ENCODE measurements at regions not wholly inside any gene's neighbourhood (a gene's known extent, or its start where the extent isn't known, plus 50 kb on each side); places are given as distances from the start of the nearest gene placed in this dataset.

DNA sequence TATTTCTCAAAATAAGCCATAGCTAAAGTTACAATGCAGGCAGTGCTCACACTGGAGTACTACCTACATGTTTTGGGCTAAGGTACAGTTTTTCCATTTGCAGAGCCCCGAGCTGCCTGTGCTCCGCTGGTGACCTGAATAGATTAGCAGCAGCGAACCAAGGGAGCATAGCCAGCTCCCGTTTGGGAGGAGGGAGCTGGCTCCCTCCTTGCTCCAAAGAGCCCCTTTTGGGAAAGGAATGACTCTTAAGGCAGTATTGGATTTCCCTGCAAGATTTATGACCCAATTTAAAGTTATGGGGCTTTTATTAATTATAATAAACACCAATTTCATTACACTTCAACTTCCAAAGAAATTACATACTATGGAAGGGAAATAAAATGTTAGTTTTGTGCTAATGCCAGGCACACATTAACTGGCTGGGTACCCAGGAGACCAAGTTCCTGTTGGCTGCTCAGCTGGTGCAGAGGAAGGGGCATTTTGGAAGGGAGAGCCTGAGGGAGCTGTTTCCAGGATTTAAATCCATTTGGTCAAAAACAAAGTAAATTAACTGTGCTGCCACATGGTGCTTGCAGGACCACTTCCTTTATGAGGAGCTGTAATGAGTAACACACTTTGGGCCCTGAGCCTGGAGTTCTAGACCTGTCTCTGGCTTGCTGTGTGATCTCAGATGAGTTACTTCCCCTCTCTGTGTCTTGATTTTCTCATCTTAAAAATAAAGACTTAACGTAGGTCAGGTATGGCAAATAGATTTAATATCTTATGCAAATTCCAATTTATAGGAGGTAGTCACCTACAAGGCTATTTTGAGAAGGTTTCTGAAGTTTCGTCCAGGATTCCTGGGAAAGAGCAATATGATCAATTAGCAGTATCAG, 362.1 kb upstream of the CCL2 start:
- Mint-ChIP-seq H3K4me3 (no peak overlapping the region), H3K9me3 (no peaks in the 10 kb centered on the region), H3K27me3 (no peaks in the 10 kb centered on the region), H3K27ac (no peak overlapping the region), H3K36me3 (no peaks in the 10 kb centered on the region), H3K4me1 (no peaks in the 10 kb centered on the region)
- DNase-seq (ENCODE audit: low spot score in 2 of 2) = no peak
- no peak for ATAC-seq (ENCODE audit: low read depth)

DNA sequence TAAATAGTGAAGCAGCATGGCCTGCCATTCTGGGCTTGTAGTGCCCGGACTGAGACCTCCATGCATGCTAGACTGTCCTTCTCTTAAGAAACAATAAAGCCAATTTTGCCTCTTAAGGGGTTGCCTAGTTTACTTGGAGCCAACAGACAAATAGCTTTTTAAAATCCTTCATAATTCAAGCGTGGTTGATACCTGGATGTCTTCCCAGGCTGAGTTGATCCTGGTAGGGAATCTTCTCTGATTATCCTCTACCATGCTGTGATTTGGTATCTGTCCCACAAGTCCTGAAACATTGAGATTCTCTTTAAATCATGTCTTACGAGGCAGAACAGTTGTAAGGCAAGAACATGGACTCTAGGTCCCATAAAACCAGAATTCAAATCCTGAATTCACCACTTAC, 359.6 kb upstream of the CCL2 start:
- no peak overlapping the region for H3K4me3 Mint-ChIP-seq
- DNase-seq (ENCODE audit: low spot score in 2 of 2) (no peak), ATAC-seq (ENCODE audit: low read depth) (no peak)
- no peak overlapping the region for H3K27ac Mint-ChIP-seq
- no peaks in the 10 kb centered on the region for H3K36me3 Mint-ChIP-seq
- no peaks in the 10 kb centered on the region for H3K4me1 Mint-ChIP-seq
- no peaks in the 10 kb centered on the region for H3K9me3 Mint-ChIP-seq
- no peaks in the 10 kb centered on the region for H3K27me3 Mint-ChIP-seq

DNA sequence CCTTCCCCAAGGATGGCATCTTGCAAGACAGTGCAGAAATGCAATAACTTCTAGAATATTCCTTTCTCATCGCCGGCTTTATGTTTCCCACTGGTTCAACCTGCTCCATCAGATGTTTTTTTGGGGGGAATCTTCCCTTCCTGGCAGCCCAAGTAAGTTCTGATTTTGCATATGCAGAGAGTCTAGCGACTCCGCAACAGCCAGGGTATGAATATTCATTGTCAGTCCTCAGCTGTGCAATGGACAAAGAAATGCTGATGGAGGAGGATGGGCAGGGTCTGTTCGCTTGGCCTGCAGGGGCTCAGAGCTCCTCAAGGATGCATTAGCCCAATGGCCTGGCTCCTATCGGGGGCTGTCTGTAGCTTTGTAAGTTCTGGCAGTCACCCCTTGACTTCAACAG, 358.8 kb upstream of the CCL2 start:
- H3K4me3 Mint-ChIP-seq = no peak overlapping the region
- H3K27ac Mint-ChIP-seq = no peak overlapping the region
- H3K27me3 Mint-ChIP-seq = peaks cover 3% of the 10 kb centered on the region
- ATAC-seq (ENCODE audit: low read depth) (no peak), DNase-seq (ENCODE audit: low spot score in 2 of 2) (no peak)
- no peaks in the 10 kb centered on the region for H3K9me3 Mint-ChIP-seq
- H3K4me1 Mint-ChIP-seq = no peaks in the 10 kb centered on the region
- H3K36me3 Mint-ChIP-seq = no peaks in the 10 kb centered on the region

DNA sequence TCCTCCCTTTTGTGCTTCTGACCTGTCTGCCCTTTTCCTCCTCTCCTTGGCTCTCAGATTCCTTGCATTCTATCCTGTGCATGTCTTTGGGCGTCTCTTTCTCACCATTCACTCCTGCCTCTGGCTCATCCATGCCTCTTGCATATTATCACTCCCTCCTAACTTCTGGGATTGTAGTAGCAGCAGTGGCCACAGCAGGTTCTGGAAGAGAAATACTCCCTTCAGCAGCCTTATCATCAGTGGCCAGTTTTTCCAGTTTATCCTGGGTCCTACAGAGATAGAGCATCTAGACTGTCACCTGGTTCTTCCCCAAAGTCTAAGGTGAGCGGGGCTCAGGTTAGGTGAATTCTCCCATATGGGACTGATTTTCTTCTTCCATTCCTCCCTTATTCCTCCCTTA, 354.0 kb upstream of the CCL2 start:
- ATAC-seq (ENCODE audit: low read depth) (no peak), DNase-seq (ENCODE audit: low spot score in 2 of 2) (no peak)
- Mint-ChIP-seq H3K27me3 (peaks cover 6% of the 10 kb centered on the region), H3K4me3 (no peak overlapping the region), H3K4me1 (no peaks in the 10 kb centered on the region), H3K9me3 (no peaks in the 10 kb centered on the region), H3K27ac (no peak overlapping the region), H3K36me3 (no peaks in the 10 kb centered on the region)

DNA sequence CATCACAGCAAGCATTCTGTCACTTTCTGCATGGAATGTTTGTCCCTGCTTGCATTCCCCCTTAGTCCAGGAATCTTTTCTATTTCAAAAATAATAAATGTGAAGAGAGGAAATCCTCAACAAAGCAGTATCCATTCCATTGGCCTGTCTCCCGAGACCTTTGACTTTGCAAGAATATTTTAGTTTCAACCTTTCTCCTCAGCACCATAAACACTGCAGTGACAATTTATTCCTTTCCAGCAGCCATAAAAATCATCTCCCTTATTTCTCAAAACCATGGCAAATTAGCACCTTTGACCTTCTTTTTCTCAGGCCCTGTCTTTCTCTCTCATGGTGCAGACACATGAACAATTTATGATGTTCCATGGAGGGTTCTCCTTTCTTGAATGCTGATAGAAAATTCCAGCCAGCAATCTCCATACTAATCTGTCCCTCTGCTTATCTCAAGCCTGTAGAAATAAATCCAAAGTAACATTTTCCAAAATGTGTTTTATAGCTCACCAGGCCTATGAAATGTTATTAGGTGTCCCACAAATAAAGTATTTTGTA, 352.1 kb upstream of the CCL2 start:
- Mint-ChIP-seq H3K4me3 (no peak overlapping the region), H3K4me1 (no peaks in the 10 kb centered on the region), H3K36me3 (no peaks in the 10 kb centered on the region), H3K9me3 (no peaks in the 10 kb centered on the region), H3K27me3 (peaks cover 7% of the 10 kb centered on the region), H3K27ac (no peak overlapping the region)
- DNase-seq (ENCODE audit: low spot score in 2 of 2) = no peak
- ATAC-seq (ENCODE audit: low read depth) = no peak

DNA sequence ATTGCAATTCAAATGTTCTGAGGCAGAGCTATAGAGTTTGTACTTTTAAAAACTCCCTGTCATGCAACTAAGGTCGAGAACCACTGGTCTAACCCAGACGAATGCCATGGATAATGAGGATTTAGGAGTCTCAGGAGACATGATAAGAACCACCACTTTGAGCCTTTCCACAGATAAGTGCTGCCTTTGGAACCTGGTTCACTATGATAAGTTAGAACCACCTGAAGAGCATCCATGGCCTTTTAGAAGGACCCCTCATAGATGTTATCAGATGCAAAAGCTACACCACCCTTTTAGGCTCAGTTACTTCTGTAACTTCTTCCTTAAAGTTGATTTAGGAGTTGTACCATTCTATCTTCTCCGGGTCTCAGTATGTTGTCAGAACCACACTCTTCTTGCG, 350.6 kb upstream of the CCL2 start:
- H3K4me1 Mint-ChIP-seq = no peaks in the 10 kb centered on the region
- H3K9me3 Mint-ChIP-seq = no peaks in the 10 kb centered on the region
- no peak overlapping the region for H3K4me3 Mint-ChIP-seq
- no peak overlapping the region for H3K27ac Mint-ChIP-seq
- ATAC-seq (ENCODE audit: low read depth) = no peak
- H3K27me3 Mint-ChIP-seq = peaks cover 7% of the 10 kb centered on the region
- no peak for DNase-seq (ENCODE audit: low spot score in 2 of 2)
- H3K36me3 Mint-ChIP-seq = no peaks in the 10 kb centered on the region

DNA sequence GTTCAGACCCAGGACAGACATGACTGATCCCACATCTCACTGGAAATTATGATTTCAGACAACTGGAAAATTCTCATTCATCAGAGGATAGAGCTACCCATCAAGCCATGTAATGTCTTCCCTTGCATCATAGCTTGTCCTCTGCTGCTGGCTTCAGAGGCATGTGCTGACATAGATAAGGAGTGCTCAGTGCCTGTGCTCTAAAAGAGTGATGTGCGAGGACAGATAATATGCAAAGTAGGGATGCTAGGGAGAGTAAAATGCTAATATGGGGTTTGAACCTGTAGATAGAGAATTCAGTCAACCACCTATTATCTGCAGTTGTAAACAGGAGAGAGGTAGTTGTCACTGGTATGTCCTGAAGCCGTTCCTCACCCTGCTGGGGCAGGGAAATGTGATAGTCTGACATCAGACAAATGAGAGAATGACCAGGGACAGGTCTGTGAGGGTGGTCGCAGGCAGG, 349.7 kb upstream of the CCL2 start:
- no peaks in the 10 kb centered on the region for H3K4me1 Mint-ChIP-seq
- no peaks in the 10 kb centered on the region for H3K9me3 Mint-ChIP-seq
- H3K4me3 Mint-ChIP-seq = no peak overlapping the region
- H3K27me3 Mint-ChIP-seq = peaks cover 8% of the 10 kb centered on the region
- H3K36me3 Mint-ChIP-seq = no peaks in the 10 kb centered on the region
- no peak for DNase-seq (ENCODE audit: low spot score in 2 of 2)
- H3K27ac Mint-ChIP-seq = no peak overlapping the region
- ATAC-seq (ENCODE audit: low read depth) = no peak

DNA sequence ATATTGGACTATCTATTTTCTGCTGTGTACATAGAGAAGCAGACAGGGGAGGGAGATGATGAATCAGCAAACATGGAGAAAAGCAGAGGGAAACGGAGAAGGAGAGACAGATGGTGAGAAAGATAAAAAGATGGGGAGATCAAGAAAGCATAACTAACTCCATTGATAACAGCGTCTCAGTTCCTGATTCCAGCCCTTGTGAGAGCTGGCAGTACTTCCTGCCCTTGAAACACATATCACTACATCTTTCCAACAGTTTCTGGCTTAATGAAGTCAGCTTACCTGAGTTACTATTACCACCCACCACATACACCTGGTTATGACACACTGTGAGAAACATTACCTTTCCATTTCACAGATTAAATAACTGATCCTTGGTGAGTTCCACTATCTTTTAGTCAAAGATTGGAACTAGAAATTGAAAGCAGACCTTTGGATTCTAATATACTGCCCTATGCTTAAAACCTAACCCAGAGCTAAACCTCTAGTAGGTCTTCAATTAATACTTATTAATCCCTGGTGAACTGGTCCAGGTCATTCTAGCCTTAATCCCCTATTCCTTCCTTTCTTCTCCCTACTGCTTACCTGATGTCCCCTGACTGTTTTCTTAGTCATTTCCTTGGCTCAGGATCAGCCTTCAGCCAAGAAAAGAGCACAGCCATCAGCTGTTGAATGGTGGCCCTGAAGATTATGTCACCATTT, 346.6 kb upstream of the CCL2 start:
- H3K27ac Mint-ChIP-seq = no peak overlapping the region
- no peak for ATAC-seq (ENCODE audit: low read depth)
- no peaks in the 10 kb centered on the region for H3K36me3 Mint-ChIP-seq
- H3K27me3 Mint-ChIP-seq = peaks cover 5% of the 10 kb centered on the region
- no peak overlapping the region for H3K4me3 Mint-ChIP-seq
- no peak for DNase-seq (ENCODE audit: low spot score in 2 of 2)
- no peaks in the 10 kb centered on the region for H3K9me3 Mint-ChIP-seq
- H3K4me1 Mint-ChIP-seq = no peaks in the 10 kb centered on the region

DNA sequence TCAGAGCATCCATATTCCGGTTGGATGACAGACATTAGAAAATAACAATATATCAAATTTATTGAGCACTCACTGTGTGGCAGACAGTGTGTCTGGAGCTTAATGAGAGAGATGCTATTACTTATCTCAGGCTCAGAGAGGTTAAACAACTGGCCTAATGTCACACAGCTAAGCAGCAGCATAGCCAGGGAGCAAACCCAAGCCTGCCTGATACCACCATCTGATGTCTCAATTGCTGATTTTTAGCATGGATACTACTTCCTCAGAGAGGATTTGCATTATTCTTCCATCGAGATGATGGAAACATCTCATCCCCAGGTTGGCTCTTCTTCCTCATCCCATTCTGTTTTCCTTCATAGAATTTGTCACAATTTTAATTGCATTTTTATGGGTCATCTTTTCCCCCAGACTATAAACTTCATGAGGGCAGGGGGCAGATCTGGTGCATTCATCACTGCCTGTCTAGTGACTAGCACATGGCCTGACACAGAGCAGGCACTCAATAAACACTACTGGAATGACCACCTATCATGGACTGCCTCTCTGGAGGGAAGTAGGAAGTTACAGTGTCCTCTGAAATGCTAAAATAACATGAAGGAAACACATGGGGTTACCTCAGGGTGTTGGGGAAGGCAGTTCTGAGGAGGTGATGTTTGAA, 344.8 kb upstream of the CCL2 start:
- H3K9me3 Mint-ChIP-seq = no peaks in the 10 kb centered on the region
- no peak overlapping the region for H3K27ac Mint-ChIP-seq
- no peak overlapping the region for H3K4me3 Mint-ChIP-seq

DNA sequence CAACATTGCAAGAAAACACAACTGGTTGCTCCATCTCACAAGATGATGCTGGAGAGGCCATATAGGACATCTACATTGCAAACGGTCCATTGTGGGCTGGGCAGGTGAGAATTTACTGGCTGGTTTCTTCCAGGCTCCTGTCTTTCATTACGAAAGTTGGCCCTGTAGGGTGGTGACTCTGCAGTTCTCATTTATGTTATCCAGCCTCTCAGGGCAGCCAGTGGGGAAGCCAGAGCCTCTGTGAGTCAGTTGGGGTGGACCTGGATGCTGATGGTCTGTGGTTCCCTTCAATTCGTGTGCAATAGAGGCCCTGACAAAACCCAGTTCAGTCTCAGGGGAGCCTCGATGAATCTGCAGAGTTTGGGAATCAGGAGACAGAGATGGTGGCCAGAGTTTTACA, 341.0 kb upstream of the CCL2 start:
- Mint-ChIP-seq H3K4me3 (no peak overlapping the region), H3K9me3 (peaks cover 3% of the 10 kb centered on the region), H3K4me1 (no peaks in the 10 kb centered on the region), H3K27ac (no peak overlapping the region), H3K27me3 (peaks cover 10% of the 10 kb centered on the region), H3K36me3 (no peaks in the 10 kb centered on the region)
- ATAC-seq (ENCODE audit: low read depth) (no peak), DNase-seq (ENCODE audit: low spot score in 2 of 2) (no peak)

More for the DNA sequence above, 344.8 kb upstream of the CCL2 start:
- Mint-ChIP-seq H3K4me1 (no peaks in the 10 kb centered on the region), H3K27me3 (peaks cover 6% of the 10 kb centered on the region), H3K36me3 (no peaks in the 10 kb centered on the region)
- ATAC-seq (ENCODE audit: low read depth) (no peak), DNase-seq (ENCODE audit: low spot score in 2 of 2) (no peak)

DNA sequence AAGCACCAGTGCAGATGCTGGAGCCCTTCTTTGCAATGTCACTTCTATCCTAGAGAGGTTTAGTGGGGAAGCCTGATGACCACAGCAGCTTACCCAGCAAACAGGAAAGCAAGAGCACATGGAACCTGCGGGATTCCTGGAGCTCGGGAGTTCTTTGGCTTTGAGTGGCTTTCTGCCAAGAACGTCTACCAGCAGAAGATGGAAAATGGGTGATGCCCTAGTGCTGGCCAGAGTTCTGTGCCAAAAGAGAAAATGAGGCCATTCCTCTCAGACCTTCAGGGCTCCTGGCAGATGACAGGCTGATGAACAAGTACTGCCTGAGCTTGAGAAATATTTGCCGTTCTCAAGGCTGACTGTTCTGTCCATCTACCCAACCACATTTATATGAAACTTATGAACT, 332.1 kb upstream of the CCL2 start:
- no peaks in the 10 kb centered on the region for H3K36me3 Mint-ChIP-seq
- peaks cover 5% of the 10 kb centered on the region for H3K27me3 Mint-ChIP-seq

DNA sequence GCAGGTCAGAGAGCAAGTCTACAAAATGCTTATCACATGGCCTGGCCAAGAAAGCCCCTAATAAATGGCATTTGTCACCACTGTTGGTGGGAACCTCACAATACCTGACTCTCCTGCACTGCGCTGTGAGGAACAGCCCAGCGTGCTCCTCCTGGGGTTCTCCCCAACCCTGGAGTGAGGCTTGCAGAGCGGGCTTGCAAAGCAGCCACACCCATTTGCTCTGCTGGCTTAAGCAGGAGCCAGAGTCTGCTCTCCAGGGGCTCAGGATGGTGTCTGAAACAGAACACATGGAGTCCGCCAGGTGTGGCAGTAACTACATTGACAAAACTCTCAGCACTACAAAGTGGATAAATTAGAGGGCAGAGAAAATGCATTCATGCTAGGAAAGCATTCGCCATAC, 331.0 kb upstream of the CCL2 start:
- no peak overlapping the region for H3K4me3 Mint-ChIP-seq
- ATAC-seq (ENCODE audit: low read depth) = no peak
- no peaks in the 10 kb centered on the region for H3K4me1 Mint-ChIP-seq

More for the DNA sequence above, 332.1 kb upstream of the CCL2 start:
- H3K4me3 Mint-ChIP-seq = no peak overlapping the region
- H3K4me1 Mint-ChIP-seq = no peaks in the 10 kb centered on the region
- no peak overlapping the region for H3K27ac Mint-ChIP-seq
- no peaks in the 10 kb centered on the region for H3K9me3 Mint-ChIP-seq
- ATAC-seq (ENCODE audit: low read depth) (no peak), DNase-seq (ENCODE audit: low spot score in 2 of 2) (no peak)

DNA sequence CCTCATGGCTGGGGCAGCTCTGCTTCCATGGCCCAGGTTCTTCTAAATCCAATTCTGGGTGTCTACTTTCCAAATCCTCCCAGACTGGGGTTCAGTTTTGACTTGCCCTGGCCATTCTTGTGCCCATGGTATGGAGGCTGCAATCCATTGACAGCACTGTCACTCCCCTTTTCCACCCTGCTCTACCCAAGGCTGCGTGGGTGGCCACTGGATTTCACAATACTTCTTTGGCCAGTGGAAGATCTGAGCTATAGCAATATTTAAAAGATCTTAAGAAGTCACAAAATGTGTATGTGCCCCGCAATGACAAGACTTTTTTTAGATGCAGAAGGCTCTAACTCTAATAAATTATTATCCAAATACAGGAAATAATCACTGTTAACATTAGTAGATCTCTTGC, 329.4 kb upstream of the CCL2 start:
- Mint-ChIP-seq H3K27me3 (peaks cover 12% of the 10 kb centered on the region), H3K4me1 (no peaks in the 10 kb centered on the region), H3K4me3 (no peak overlapping the region), H3K36me3 (no peaks in the 10 kb centered on the region), H3K9me3 (no peaks in the 10 kb centered on the region), H3K27ac (no peak overlapping the region)
- DNase-seq (ENCODE audit: low spot score in 2 of 2) (no peak), ATAC-seq (ENCODE audit: low read depth) (no peak)

More for the DNA sequence above, 331.0 kb upstream of the CCL2 start:
- Mint-ChIP-seq H3K27ac (no peak overlapping the region), H3K36me3 (no peaks in the 10 kb centered on the region), H3K9me3 (no peaks in the 10 kb centered on the region), H3K27me3 (peaks cover 9% of the 10 kb centered on the region)
- DNase-seq (ENCODE audit: low spot score in 2 of 2) = no peak

DNA sequence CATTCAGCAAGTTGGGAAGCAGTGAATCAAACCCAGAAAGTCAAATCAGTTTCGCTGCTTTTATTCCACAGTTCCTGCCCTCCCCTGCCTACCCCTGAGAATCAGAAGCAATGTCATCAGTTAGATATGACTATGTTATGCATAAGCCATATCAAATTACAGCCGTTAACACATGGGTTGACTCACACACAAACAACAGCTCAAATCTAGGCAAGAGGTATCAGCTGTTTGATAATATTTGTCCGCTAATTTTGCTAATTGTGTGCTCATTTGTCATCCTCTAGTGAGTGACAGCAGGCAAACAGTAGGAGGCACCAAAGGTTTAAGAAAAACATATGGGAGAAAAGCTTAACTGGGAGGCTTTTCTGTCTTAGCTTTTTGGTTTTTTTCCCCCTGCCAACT, 327.4 kb upstream of the CCL2 start:
- Mint-ChIP-seq H3K36me3 (no peaks in the 10 kb centered on the region), H3K27ac (no peak overlapping the region), H3K27me3 (peaks cover 7% of the 10 kb centered on the region), H3K4me1 (no peaks in the 10 kb centered on the region), H3K9me3 (no peaks in the 10 kb centered on the region), H3K4me3 (no peak overlapping the region)
- DNase-seq (ENCODE audit: low spot score in 2 of 2) = no peak
- ATAC-seq (ENCODE audit: low read depth) = no peak

Measured in memory B cell (primary cell).